PC-3 (cell line): ENCODE measurements at regions not wholly inside any gene's neighbourhood (a gene's known extent, or its start where the extent isn't known, plus 50 kb on each side); places are given as distances from the start of the nearest gene placed in this dataset.
A peak's percentile ranks its signal among the peaks of the same experiment; 100 is the strongest.

Experiments
- ATAC-seq: fragments of 200-7000 bp; cut with Tn5 transposase; 2 replicates; pipeline ENCODE4 v1.9.1; 2020; ENCODE audit warnings: mild to moderate bottlenecking, moderate library complexity
- BruUV-seq: library from RNA; stranded (reverse); fragments of 400-500 nt; replicated peaks from 2 replicates; lab custom pipeline; 2021; lab: Mats Ljungman, UMichigan
- CTCF ChIA-PET: fragments of 300-600 bp; sonication (Branson Sonifier 250); formaldehyde crosslinking; loops from one replicate; lab custom pipeline; 2022; ENCODE audit warnings: antibody characterized with exemption; lab: Charles Lee
- POLR2A ChIA-PET: fragments of 300-600 bp; sonication (Branson Sonifier 250); formaldehyde crosslinking; loops from one replicate; lab custom pipeline; 2022; ENCODE audit warnings: antibody characterized with exemption; ENCODE audit not compliant: unreplicated experiment; lab: Charles Lee
- DNase-seq: peaks from one replicate; pipeline ENCODE4 v3.0.0-alpha.2; 2015
- H2AFZ ChIP-seq: fragments of 300-600 bp; sonication (generic); 2 replicates; pipeline ENCODE4 v1.6.0; 2016; ENCODE audit warnings: antibody characterized with exemption, low read length
- H3F3A ChIP-seq: fragments of 300-600 bp; sonication (generic); one replicate; pipeline ENCODE4 v1.6.0; 2017; ENCODE audit warnings: antibody characterized with exemption, low read length, control low read depth, mild to moderate bottlenecking; ENCODE audit not compliant: unreplicated experiment
- H3K27ac ChIP-seq: fragments of 300-600 bp; sonication (generic); 2 replicates; pipeline ENCODE4 v1.5.1; 2016; ENCODE audit warnings: mild to moderate bottlenecking, low read length
- H3K27me3 ChIP-seq: fragments of 300-600 bp; sonication (generic); 2 replicates; pipeline ENCODE4 v1.6.1; 2016; ENCODE audit warnings: low read length, mixed read lengths
- H3K36me3 ChIP-seq: fragments of 300-600 bp; sonication (generic); 2 replicates; pipeline ENCODE4 v1.6.1; 2016; ENCODE audit warnings: low read depth, mixed run types, low read length, mixed read lengths
- H3K4me1 ChIP-seq: fragments of 300-600 bp; sonication (generic); 2 replicates; pipeline ENCODE4 v1.5.1; 2016; ENCODE audit warnings: low read length; ENCODE audit not compliant: insufficient read depth
- H3K4me2 ChIP-seq: fragments of 300-600 bp; sonication (generic); 2 replicates; pipeline ENCODE4 v1.6.0; 2016; ENCODE audit warnings: low read length
- H3K4me3 ChIP-seq: fragments of 300-600 bp; sonication (generic); 2 replicates; pipeline ENCODE4 v1.5.1; 2016; ENCODE audit warnings: mild to moderate bottlenecking, low read length, mixed read lengths
- H3K79me2 ChIP-seq: fragments of 300-600 bp; sonication (generic); 2 replicates; pipeline ENCODE4 v1.6.1; 2017; ENCODE audit warnings: low read length, mixed read lengths
- H3K9ac ChIP-seq: fragments of 300-600 bp; sonication (generic); 2 replicates; pipeline ENCODE4 v1.6.0; 2016; ENCODE audit warnings: mild to moderate bottlenecking, low read length
- H3K9me2 ChIP-seq: fragments of 300-600 bp; sonication (generic); replicated peaks from 2 replicates; pipeline ENCODE4 v1.6.1; 2016; ENCODE audit warnings: mixed run types, low read length, mixed read lengths
- H3K9me3 ChIP-seq: fragments of 300-600 bp; sonication (generic); 2 replicates; pipeline ENCODE4 v1.6.1; 2016; ENCODE audit warnings: low read length, mixed read lengths
- H4K20me1 ChIP-seq: fragments of 300-600 bp; sonication (generic); 2 replicates; pipeline ENCODE4 v1.6.1; 2016; ENCODE audit warnings: low read length, mixed read lengths
- CTCF ChIP-seq: fragments of 300-600 bp; sonication (generic); conservative IDR thresholded peaks from 2 replicates; pipeline ENCODE4 v1.5.1; 2017; ENCODE audit warnings: antibody characterized with exemption, low read depth, mild to moderate bottlenecking, low read length
- EZH2 ChIP-seq: fragments of 300-600 bp; sonication (generic); IDR thresholded peaks from one replicate; pipeline ENCODE4 v1.6.1; 2017; ENCODE audit warnings: antibody characterized with exemption, mild to moderate bottlenecking, low read length; ENCODE audit not compliant: unreplicated experiment
- EZH2phosphoT487 ChIP-seq: fragments of 300-600 bp; sonication (generic); IDR thresholded peaks from 2 replicates; pipeline ENCODE4 v1.6.1; 2018; ENCODE audit warnings: mild to moderate bottlenecking, antibody characterized with exemption, low read length, borderline replicate concordance
- intact Hi-C: fragments of 100-400 bp; cut with micrococcal nuclease; formaldehyde crosslinking; loops from 2 replicates; pipeline ENCODE4 v1.9.0; 2023

- Histone ChIP-seq H3K36me3 (no peaks in the 10 kb centered on the region), H3K4me2 (no peak overlapping the region), H3K9me2 (no peaks in the 10 kb centered on the region), H3F3A (no peaks in the 10 kb centered on the region), H3K27me3 (no peaks in the 10 kb centered on the region), H2AFZ (no peak overlapping the region), H3K9ac (no peak overlapping the region), H3K27ac (no peak overlapping the region), H3K9me3 (no peaks in the 10 kb centered on the region), H3K79me2 (no peaks in the 10 kb centered on the region), H4K20me1 (no peaks in the 10 kb centered on the region), H3K4me1 (peaks cover 12% of the 10 kb centered on the region), H3K4me3 (no peak overlapping the region)
- ChIA-PET CTCF (no interaction called here), POLR2A (no interaction called here)
- no peak for ATAC-seq
- no TSS peak for BruUV-seq
- intact Hi-C loops, result no loop called here
- no peak for TF ChIP-seq EZH2phosphoT487
- no peak for TF ChIP-seq EZH2
- no peak for TF ChIP-seq CTCF
- DNase-seq, result no peak
Observed at GRCh38 chr5:105929858-105930257, 1740.9 kb downstream of the EFNA5 start.

- H3K36me3 ChIP-seq, result no peaks in the 10 kb centered on the region
- no peaks in the 10 kb centered on the region for H4K20me1 ChIP-seq
- BruUV-seq, result no TSS peak
- intact Hi-C loops, result no loop called here
- H3K9me2 ChIP-seq, result no peaks in the 10 kb centered on the region
- ATAC-seq (no peak), DNase-seq (peak; percentile 27)
- no peak overlapping the region for H3K27ac ChIP-seq
- CTCF ChIA-PET, result no interaction called here
- H3F3A ChIP-seq, result no peaks in the 10 kb centered on the region
- no peak for TF ChIP-seq CTCF
- TF ChIP-seq EZH2phosphoT487, result no peak
- no peak for TF ChIP-seq EZH2
- POLR2A ChIA-PET, result no interaction called here
- H3K4me1 ChIP-seq, result peaks cover 39% of the 10 kb centered on the region
- H3K9me3 ChIP-seq, result no peaks in the 10 kb centered on the region
- H3K9ac ChIP-seq, result no peak overlapping the region
- H3K27me3 ChIP-seq, result no peaks in the 10 kb centered on the region
- H3K4me3 ChIP-seq, result no peak overlapping the region
- no peak overlapping the region for H2AFZ ChIP-seq
- H3K4me2 ChIP-seq, result no peak overlapping the region
- H3K79me2 ChIP-seq, result no peaks in the 10 kb centered on the region
Observed at GRCh38 chr5:105924366-105924765, 1746.4 kb downstream of the EFNA5 start.

GRCh38 chr5:105922574-105922973 is 1748.2 kb downstream of the EFNA5 start:
- TF ChIP-seq CTCF (no peak), EZH2 (no peak), EZH2phosphoT487 (no peak)
- Histone ChIP-seq H3K36me3 (no peaks in the 10 kb centered on the region), H3K9me2 (no peaks in the 10 kb centered on the region), H3K27me3 (no peaks in the 10 kb centered on the region), H3F3A (no peaks in the 10 kb centered on the region), H4K20me1 (no peaks in the 10 kb centered on the region), H3K4me1 (peaks cover 29% of the 10 kb centered on the region), H3K4me3 (no peak overlapping the region), H3K79me2 (no peaks in the 10 kb centered on the region), H3K9ac (no peak overlapping the region), H3K27ac (0 out of 2 replicates have a peak overlapping the region, but pooled peaks have one; percentile 13), H2AFZ (no peak overlapping the region), H3K4me2 (peak overlapping the region; percentile 12; the same call in 1 of the 2 replicates), H3K9me3 (no peaks in the 10 kb centered on the region)
- ChIA-PET CTCF (no interaction called here), POLR2A (no interaction called here)
- intact Hi-C loops, result no loop called here
- no TSS peak for BruUV-seq
- DNase-seq (peak; percentile 80), ATAC-seq (peak; percentile 87)
